ENCODE measurements at regions not wholly inside any gene's neighbourhood (a gene's known extent, or its start where the extent isn't known, plus 50 kb on each side); places are given as distances from the start of the nearest gene placed in this dataset.

DNA sequence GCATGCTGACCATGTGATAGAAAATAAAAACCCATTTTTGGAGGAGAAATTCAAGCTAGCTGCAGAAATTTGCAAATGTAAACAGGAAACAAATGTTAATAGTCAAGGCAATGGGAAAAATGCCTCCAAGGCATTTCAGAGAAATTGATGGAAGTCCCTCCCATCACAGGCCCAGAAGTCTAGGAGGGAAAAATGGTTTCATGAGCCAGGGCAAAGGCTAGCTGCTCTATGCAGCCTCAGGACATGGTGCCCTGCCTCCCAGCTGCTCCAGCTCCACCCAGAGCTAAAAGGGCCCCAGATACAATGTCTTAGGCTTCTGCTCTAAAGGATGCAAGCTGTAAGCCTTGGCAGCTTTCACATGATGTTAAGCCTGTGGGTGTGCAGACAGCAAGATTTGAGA lies 1419.4 kb upstream of the CELF4 start:
- H3K79me1 ChIP-seq (ENCODE audit: low read depth, low read length) = no peaks in the 10 kb centered on the region
- no peaks in the 10 kb centered on the region for H4K20me1 ChIP-seq (replicated peaks in 1 of 2; ENCODE audit: control insufficient read depth in 1 of 2, insufficient read depth in 2 of 2, low read length in 2 of 2)
- no peak overlapping the region for H4K8ac ChIP-seq (ENCODE audit: extremely low read depth, insufficient read depth, low read length)
- no peak overlapping the region for H2BK5ac ChIP-seq (ENCODE audit: low read depth, low read length)
- no peak overlapping the region for H3K23ac ChIP-seq (ENCODE audit: insufficient read length)
- no peaks in the 10 kb centered on the region for H3K4me1 ChIP-seq (replicated peaks in 1 of 4; ENCODE audit: control insufficient read depth in 3 of 4, insufficient read depth in 4 of 4, low read length in 3 of 4)
- H3K56ac ChIP-seq (replicated peaks; ENCODE audit: insufficient read length, low read depth, low read length) = no peak overlapping the region
- ChIA-PET CTCF (ENCODE audit: partially characterized antibody) (interaction anchor here (0.6 kb wide), 1 partner anchor 648 kb away, joined by 3 read pairs; no protein-coding TSS in a partner anchor), POLR2A (ENCODE audit: partially characterized antibody) (no interaction called here)
- H2BK120ac ChIP-seq (replicated peaks; ENCODE audit: low read depth, low read length) = no peak overlapping the region
- no peaks in the 10 kb centered on the region; a peak in 1 of 4 replicates for H3K9me3 ChIP-seq (ENCODE audit: insufficient read depth in 2 of 2, low read depth in 1 of 2, low read length in 1 of 2)
- FAIRE-seq (no peak), DNase-seq (ENCODE audit: low read depth in 1 of 2, low spot score in 2 of 2) (no peak)
- no peaks in the 10 kb centered on the region for H3K36me3 ChIP-seq (ENCODE audit: control insufficient read depth in 2 of 4, insufficient read depth in 4 of 4, low read length in 3 of 4)
- no peak overlapping the region for H3K4ac ChIP-seq (replicated peaks; ENCODE audit: insufficient read length, low read depth, low read length)
- no peak overlapping the region for H2AK5ac ChIP-seq (ENCODE audit: low read depth, low read length)
- H4K5ac ChIP-seq (ENCODE audit: insufficient read length, low read depth, low read length) = no peak overlapping the region
- H3K18ac ChIP-seq (ENCODE audit: extremely low read depth, low read length) = no peak overlapping the region
- H3K4me2 ChIP-seq (ENCODE audit: insufficient read depth in 1 of 2, low read depth in 2 of 2, low read length in 2 of 2) = no peak overlapping the region
- H3K9ac ChIP-seq (replicated peaks in 1 of 4; ENCODE audit: extremely low read depth in 1 of 4, low read depth in 3 of 4, low read length in 3 of 4) = no peak overlapping the region
- H4K91ac ChIP-seq (replicated peaks; ENCODE audit: insufficient read length, low read length) = no peak overlapping the region
- H2BK20ac ChIP-seq (ENCODE audit: low read length) = no peak overlapping the region
- H3K79me2 ChIP-seq (ENCODE audit: control insufficient read depth in 1 of 2, insufficient read depth in 2 of 2, low read length in 2 of 2) = no peaks in the 10 kb centered on the region
- H2BK12ac ChIP-seq (ENCODE audit: low read depth, low read length) = no peak overlapping the region
- H3K14ac ChIP-seq (ENCODE audit: insufficient read length) = no peak overlapping the region
- H3K27me3 ChIP-seq (replicated peaks in 1 of 4; ENCODE audit: control insufficient read depth in 3 of 4, extremely low read depth in 1 of 4, insufficient read depth in 3 of 4, low read length in 3 of 4) = no peaks in the 10 kb centered on the region
- H3K27ac ChIP-seq (ENCODE audit: low read depth, low read length) = no peak overlapping the region
- H2AFZ ChIP-seq (ENCODE audit: low read length) = no peak overlapping the region
- H3K23me2 ChIP-seq (ENCODE audit: low read depth, low read length) = no peaks in the 10 kb centered on the region
- no peak overlapping the region for H2BK15ac ChIP-seq (ENCODE audit: low read length)
- no peak overlapping the region for H3K4me3 ChIP-seq (ENCODE audit: extremely low read depth in 1 of 4, insufficient read depth in 2 of 4, low read depth in 3 of 4, low read length in 4 of 4)
- TF ChIP-seq CHD1 (IDR thresholded peaks at IDR 0.05; ENCODE audit: low read depth, low read length) (no peak), CBX8 (IDR thresholded peaks at IDR 0.05; ENCODE audit: borderline replicate concordance, low read depth, low read length) (no peak), PHF8 (conservative IDR thresholded peaks at IDR 0.05; ENCODE audit: low read depth, low read length) (no peak), SUZ12 (IDR thresholded peaks at IDR 0.05; ENCODE audit: low read length) (no peak), TAF1 (IDR thresholded peaks at IDR 0.05; ENCODE audit: low read depth, low read length) (no peak), BRCA1 (IDR thresholded peaks at IDR 0.05; ENCODE audit: low read depth, low read length) (no peak), RNF2 (IDR thresholded peaks at IDR 0.05; ENCODE audit: borderline replicate concordance, low read depth, low read length, missing control alignments, poor library complexity, severe bottlenecking) (no peak), SP2 (IDR thresholded peaks at IDR 0.05; ENCODE audit: low read length) (no peak), ZNF274 (IDR thresholded peaks at IDR 0.05; ENCODE audit: borderline replicate concordance, extremely low read depth, low read length) (no peak), POLR2AphosphoS5 (IDR thresholded peaks at IDR 0.05; ENCODE audit: low read depth, low read length) (no peak), NANOG (IDR thresholded peaks at IDR 0.05; ENCODE audit: insufficient read depth, low read depth, low read length, poor library complexity, severe bottlenecking) (no peak), CEBPB (IDR thresholded peaks at IDR 0.05; ENCODE audit: low read depth, low read length) (no peak), JUND (IDR thresholded peaks at IDR 0.05; ENCODE audit: low read length) (no peak)
- TF ChIP-seq, protein P1, sequence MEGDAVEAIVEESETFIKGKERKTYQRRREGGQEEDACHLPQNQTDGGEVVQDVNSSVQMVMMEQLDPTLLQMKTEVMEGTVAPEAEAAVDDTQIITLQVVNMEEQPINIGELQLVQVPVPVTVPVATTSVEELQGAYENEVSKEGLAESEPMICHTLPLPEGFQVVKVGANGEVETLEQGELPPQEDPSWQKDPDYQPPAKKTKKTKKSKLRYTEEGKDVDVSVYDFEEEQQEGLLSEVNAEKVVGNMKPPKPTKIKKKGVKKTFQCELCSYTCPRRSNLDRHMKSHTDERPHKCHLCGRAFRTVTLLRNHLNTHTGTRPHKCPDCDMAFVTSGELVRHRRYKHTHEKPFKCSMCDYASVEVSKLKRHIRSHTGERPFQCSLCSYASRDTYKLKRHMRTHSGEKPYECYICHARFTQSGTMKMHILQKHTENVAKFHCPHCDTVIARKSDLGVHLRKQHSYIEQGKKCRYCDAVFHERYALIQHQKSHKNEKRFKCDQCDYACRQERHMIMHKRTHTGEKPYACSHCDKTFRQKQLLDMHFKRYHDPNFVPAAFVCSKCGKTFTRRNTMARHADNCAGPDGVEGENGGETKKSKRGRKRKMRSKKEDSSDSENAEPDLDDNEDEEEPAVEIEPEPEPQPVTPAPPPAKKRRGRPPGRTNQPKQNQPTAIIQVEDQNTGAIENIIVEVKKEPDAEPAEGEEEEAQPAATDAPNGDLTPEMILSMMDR (IDR thresholded peaks at IDR 0.05; ENCODE audit: control extremely low read depth in 1 of 3, insufficient read depth in 1 of 3, low read depth in 1 of 3, low read length in 3 of 3) = no peak

All from H1 (cell line).